WTC11 (cell line): ENCODE measurements at regions not wholly inside any gene's neighbourhood (a gene's known extent, or its start where the extent isn't known, plus 50 kb on each side); places are given as distances from the start of the nearest gene placed in this dataset.

Experiments used
- ATAC-seq: fragments of 200-7000 bp; cut with Tn5 transposase; 2 replicates; pipeline ENCODE4 v1.10.0; 2021; ENCODE audit warnings: mild to moderate bottlenecking, moderate library complexity
- CTCF ChIA-PET: fragments of 300-600 bp; sonication (Branson Sonifier 250); formaldehyde crosslinking; loops from one replicate; lab custom pipeline; 2021; ENCODE audit warnings: antibody characterized with exemption; lab: Charles Lee
- POLR2A ChIA-PET: fragments of 350-600 bp; sonication (Branson Sonifier 250); formaldehyde crosslinking; loops from one replicate; lab custom pipeline; 2021; ENCODE audit warnings: antibody characterized with exemption; lab: Charles Lee
- DNase-seq: peaks from one replicate; pipeline ENCODE4 v3.0.0; 2021; ENCODE audit warnings: low spot score
- H3K27ac Mint-ChIP-seq: 2 replicates; pipeline ENCODE4 v1.8.0; 2021; ENCODE audit warnings: mixed read lengths
- H3K27me3 Mint-ChIP-seq: 2 replicates; pipeline ENCODE4 v1.8.0; 2021; ENCODE audit warnings: low read depth, mild to moderate bottlenecking, moderate library complexity, mixed read lengths
- H3K36me3 Mint-ChIP-seq: 2 replicates; pipeline ENCODE4 v1.8.0; 2021; ENCODE audit warnings: mixed read lengths
- H3K4me1 Mint-ChIP-seq: 2 replicates; pipeline ENCODE4 v1.8.0; 2022; ENCODE audit warnings: mixed read lengths
- H3K4me3 Mint-ChIP-seq: 2 replicates; pipeline ENCODE4 v1.8.0; 2021; ENCODE audit warnings: mild to moderate bottlenecking, moderate library complexity, mixed read lengths
- H3K9me3 Mint-ChIP-seq: 2 replicates; pipeline ENCODE4 v1.8.0; 2021; ENCODE audit warnings: mixed read lengths
- CREM ChIP-seq: sonication (generic); formaldehyde crosslinking; IDR thresholded peaks from 2 replicates; pipeline ENCODE4 v1.8.1; 2022; ENCODE audit warnings: mild to moderate bottlenecking, missing genetic modification reagents, moderate library complexity
- MYBL2 ChIP-seq: sonication (generic); formaldehyde crosslinking; IDR thresholded peaks from 2 replicates; pipeline ENCODE4 v1.8.1; 2023; ENCODE audit warnings: mild to moderate bottlenecking, moderate library complexity, missing genetic modification reagents
- NFATC4 ChIP-seq: fragments of 250-450 bp; sonication (Bioruptor Pico); IDR thresholded peaks from 2 replicates; pipeline ENCODE4 v1.9.0; 2021; ENCODE audit warnings: mild to moderate bottlenecking
- NFYB ChIP-seq: sonication (generic); formaldehyde crosslinking; conservative IDR thresholded peaks from 2 replicates; pipeline ENCODE4 v1.8.0; 2022; ENCODE audit warnings: low read depth, missing genetic modification reagents
- RELA ChIP-seq: sonication (generic); formaldehyde crosslinking; IDR thresholded peaks from 2 replicates; pipeline ENCODE4 v1.8.1; 2022; ENCODE audit warnings: missing genetic modification reagents, mild to moderate bottlenecking, borderline replicate concordance
- SMAD3 ChIP-seq: sonication (generic); formaldehyde crosslinking; IDR thresholded peaks from 2 replicates; pipeline ENCODE4 v1.8.0; 2022; ENCODE audit warnings: missing genetic modification reagents, mild to moderate bottlenecking, borderline replicate concordance
- SOX15 ChIP-seq: fragments of 250-450 bp; sonication (Bioruptor Pico); IDR thresholded peaks from 2 replicates; pipeline ENCODE4 v1.9.0; 2021; ENCODE audit warnings: mild to moderate bottlenecking
- TEAD1 ChIP-seq: sonication (generic); formaldehyde crosslinking; IDR thresholded peaks from 2 replicates; pipeline ENCODE4 v1.8.0; 2022; ENCODE audit warnings: mild to moderate bottlenecking, missing genetic modification reagents
- TP53 ChIP-seq: sonication (generic); formaldehyde crosslinking; IDR thresholded peaks from 2 replicates; pipeline ENCODE4 v1.8.1; 2023; ENCODE audit warnings: mild to moderate bottlenecking, missing genetic modification reagents
- ZNF138 ChIP-seq: sonication (generic); formaldehyde crosslinking; conservative IDR thresholded peaks from 2 replicates; pipeline ENCODE4 v1.8.1; 2022; ENCODE audit warnings: mild to moderate bottlenecking, moderate library complexity, missing genetic modification reagents
- ZNF317 ChIP-seq: sonication (generic); formaldehyde crosslinking; IDR thresholded peaks from 2 replicates; pipeline ENCODE4 v1.8.1; 2023; ENCODE audit warnings: low read depth, mild to moderate bottlenecking, moderate library complexity, missing genetic modification reagents, borderline replicate concordance
- TF ChIP-seq, protein P1 (sequence below): fragments of 250-450 bp; sonication (Bioruptor Pico); IDR thresholded peaks from 2 replicates; pipeline ENCODE4 v1.9.0; 2021; ENCODE audit warnings: mild to moderate bottlenecking
- TF ChIP-seq, protein P2 (sequence below): sonication (generic); formaldehyde crosslinking; IDR thresholded peaks from 2 replicates; pipeline ENCODE4 v1.8.1; 2023; ENCODE audit warnings: mild to moderate bottlenecking, missing genetic modification reagents
- TF ChIP-seq, protein P3 (sequence below): sonication (generic); formaldehyde crosslinking; IDR thresholded peaks from 2 replicates; pipeline ENCODE4 v1.8.1; 2022; ENCODE audit warnings: low read depth, mild to moderate bottlenecking, moderate library complexity, missing genetic modification reagents, borderline replicate concordance
- TF ChIP-seq, protein P4 (sequence below): sonication (generic); formaldehyde crosslinking; IDR thresholded peaks from 2 replicates; pipeline ENCODE4 v1.8.0; 2023; ENCODE audit warnings: missing genetic modification reagents
- TF ChIP-seq, protein P5 (sequence below): sonication (generic); formaldehyde crosslinking; IDR thresholded peaks from 2 replicates; pipeline ENCODE4 v1.8.0; 2022; ENCODE audit warnings: mild to moderate bottlenecking, missing genetic modification reagents
- TF ChIP-seq, protein P6 (sequence below): fragments of 200-600 bp; IDR thresholded peaks from 2 replicates; pipeline ENCODE4 v1.8.0; 2022; ENCODE audit warnings: antibody characterized with exemption
- TF ChIP-seq, protein P7 (sequence below): sonication (generic); formaldehyde crosslinking; IDR thresholded peaks from 2 replicates; pipeline ENCODE4 v1.8.1; 2022; ENCODE audit warnings: missing genetic modification reagents, borderline replicate concordance
- TF ChIP-seq, protein P8 (sequence below): sonication (generic); formaldehyde crosslinking; IDR thresholded peaks from 2 replicates; pipeline ENCODE4 v1.8.0; 2022; ENCODE audit warnings: mild to moderate bottlenecking, missing genetic modification reagents
- TF ChIP-seq, protein P9 (sequence below): fragments of 250-450 bp; sonication (Bioruptor Pico); IDR thresholded peaks from 2 replicates; pipeline ENCODE4 v2.1.2; 2022; ENCODE audit warnings: mild to moderate bottlenecking, moderate library complexity

DNA sequence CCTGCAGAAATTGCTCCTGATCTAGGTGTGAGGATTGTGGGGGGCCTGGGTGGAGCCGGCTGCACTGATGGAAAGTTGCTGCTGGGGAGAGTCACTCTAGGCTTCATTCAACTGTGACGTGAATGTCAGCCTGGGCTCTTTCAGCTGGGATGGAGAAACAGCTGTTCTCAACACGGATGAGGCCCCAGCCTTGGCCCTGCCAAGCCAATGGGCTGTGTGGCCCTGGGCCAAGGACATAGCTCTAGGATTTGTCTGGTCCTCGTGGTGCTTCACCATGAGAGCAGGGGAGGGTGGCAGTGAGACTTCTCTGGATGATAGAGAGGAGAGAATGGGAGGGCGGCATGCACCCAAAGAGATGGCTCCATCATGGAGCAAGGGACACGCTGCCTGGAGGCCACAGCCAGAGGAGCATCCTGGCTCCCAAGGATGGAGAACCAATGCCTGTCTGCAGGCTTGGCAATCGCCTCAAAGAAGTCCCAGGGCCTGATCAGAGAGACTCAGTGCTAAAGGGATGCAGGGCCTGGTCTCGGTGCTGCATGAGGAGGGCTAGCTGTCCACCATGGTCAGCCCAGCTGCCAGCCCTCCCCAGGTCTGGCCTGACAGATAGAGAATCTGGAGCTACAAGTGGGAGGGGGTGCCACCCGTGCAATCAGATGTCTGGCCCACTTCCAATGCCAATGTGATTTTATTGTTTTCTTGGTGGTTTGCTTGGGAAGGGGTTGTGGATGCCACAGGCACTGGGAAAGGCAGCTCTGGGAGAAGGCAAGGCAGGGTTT lies 141.0 kb downstream of the GADD45G start (continued):
- TF ChIP-seq, protein P1, sequence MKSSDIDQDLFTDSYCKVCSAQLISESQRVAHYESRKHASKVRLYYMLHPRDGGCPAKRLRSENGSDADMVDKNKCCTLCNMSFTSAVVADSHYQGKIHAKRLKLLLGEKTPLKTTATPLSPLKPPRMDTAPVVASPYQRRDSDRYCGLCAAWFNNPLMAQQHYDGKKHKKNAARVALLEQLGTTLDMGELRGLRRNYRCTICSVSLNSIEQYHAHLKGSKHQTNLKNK (CRISPR knock-in tag): no peak
- TF ChIP-seq NFATC4 (CRISPR knock-in tag) (no peak), RELA (CRISPR knock-in tag) (no peak), TEAD1 (CRISPR knock-in tag) (no peak), ZNF138 (CRISPR knock-in tag) (no peak), MYBL2 (CRISPR knock-in tag) (no peak)
- TF ChIP-seq, protein P2, sequence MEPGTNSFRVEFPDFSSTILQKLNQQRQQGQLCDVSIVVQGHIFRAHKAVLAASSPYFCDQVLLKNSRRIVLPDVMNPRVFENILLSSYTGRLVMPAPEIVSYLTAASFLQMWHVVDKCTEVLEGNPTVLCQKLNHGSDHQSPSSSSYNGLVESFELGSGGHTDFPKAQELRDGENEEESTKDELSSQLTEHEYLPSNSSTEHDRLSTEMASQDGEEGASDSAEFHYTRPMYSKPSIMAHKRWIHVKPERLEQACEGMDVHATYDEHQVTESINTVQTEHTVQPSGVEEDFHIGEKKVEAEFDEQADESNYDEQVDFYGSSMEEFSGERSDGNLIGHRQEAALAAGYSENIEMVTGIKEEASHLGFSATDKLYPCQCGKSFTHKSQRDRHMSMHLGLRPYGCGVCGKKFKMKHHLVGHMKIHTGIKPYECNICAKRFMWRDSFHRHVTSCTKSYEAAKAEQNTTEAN: no peak
- TF ChIP-seq, protein P3, sequence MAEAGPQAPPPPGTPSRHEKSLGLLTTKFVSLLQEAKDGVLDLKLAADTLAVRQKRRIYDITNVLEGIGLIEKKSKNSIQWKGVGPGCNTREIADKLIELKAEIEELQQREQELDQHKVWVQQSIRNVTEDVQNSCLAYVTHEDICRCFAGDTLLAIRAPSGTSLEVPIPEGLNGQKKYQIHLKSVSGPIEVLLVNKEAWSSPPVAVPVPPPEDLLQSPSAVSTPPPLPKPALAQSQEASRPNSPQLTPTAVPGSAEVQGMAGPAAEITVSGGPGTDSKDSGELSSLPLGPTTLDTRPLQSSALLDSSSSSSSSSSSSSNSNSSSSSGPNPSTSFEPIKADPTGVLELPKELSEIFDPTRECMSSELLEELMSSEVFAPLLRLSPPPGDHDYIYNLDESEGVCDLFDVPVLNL: no peak
- TF ChIP-seq, protein P4, sequence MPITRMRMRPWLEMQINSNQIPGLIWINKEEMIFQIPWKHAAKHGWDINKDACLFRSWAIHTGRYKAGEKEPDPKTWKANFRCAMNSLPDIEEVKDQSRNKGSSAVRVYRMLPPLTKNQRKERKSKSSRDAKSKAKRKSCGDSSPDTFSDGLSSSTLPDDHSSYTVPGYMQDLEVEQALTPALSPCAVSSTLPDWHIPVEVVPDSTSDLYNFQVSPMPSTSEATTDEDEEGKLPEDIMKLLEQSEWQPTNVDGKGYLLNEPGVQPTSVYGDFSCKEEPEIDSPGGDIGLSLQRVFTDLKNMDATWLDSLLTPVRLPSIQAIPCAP (CRISPR knock-in tag): no peak
- TF ChIP-seq, protein P5, sequence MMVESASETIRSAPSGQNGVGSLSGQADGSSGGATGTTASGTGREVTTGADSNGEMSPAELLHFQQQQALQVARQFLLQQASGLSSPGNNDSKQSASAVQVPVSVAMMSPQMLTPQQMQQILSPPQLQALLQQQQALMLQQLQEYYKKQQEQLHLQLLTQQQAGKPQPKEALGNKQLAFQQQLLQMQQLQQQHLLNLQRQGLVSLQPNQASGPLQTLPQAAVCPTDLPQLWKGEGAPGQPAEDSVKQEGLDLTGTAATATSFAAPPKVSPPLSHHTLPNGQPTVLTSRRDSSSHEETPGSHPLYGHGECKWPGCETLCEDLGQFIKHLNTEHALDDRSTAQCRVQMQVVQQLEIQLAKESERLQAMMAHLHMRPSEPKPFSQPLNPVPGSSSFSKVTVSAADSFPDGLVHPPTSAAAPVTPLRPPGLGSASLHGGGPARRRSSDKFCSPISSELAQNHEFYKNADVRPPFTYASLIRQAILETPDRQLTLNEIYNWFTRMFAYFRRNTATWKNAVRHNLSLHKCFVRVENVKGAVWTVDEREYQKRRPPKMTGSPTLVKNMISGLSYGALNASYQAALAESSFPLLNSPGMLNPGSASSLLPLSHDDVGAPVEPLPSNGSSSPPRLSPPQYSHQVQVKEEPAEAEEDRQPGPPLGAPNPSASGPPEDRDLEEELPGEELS (CRISPR knock-in tag): no peak

DNA sequence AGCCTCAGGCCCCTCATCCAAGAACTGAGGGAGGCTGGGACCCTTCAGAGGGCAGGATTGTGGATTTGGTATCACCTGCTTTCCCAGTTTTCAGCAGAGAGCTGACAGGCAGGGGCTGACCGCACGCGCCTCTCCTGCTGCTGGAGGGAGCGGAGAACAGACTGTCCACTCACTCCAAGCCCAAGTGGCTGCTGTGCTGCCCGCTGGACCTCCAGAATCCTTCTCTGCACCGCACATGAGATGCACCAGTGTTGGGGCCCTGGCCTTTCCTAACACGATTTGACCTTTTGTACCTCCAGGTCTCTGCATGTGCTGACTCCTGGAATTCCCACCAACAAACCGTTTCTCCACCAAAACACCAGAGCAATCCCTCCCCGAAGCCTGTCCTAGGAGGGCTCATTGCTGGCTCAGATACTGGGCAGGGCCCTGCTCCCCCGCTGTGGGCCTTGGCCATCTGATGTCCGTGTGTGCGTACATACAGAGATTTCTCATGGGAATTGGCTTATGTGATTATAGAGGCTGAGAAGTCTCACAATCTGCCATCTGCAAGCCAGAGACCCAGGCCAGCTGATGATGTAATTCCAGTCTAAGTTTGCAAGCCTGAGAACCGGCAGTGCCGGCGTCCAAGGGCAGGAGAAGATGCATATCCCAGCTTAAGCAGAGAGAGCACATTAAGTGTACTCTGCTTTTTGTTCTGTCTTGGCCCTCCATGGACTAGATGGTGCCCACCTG lies 141.7 kb downstream of the GADD45G start:
- DNase-seq (no peak), ATAC-seq (no peak)
- ChIA-PET CTCF (interaction anchor here (0.9 to 1.1 kb wide), 2 partner anchors 144 to 153 kb away, joined by 4 read pairs; no protein-coding TSS in a partner anchor), POLR2A (no interaction called here)
- no peaks in the 10 kb centered on the region for H3K9me3 Mint-ChIP-seq
- no peak overlapping the region for H3K27ac Mint-ChIP-seq
- no peak overlapping the region for H3K4me3 Mint-ChIP-seq
- no peaks in the 10 kb centered on the region for H3K27me3 Mint-ChIP-seq
- TF ChIP-seq, protein P6, sequence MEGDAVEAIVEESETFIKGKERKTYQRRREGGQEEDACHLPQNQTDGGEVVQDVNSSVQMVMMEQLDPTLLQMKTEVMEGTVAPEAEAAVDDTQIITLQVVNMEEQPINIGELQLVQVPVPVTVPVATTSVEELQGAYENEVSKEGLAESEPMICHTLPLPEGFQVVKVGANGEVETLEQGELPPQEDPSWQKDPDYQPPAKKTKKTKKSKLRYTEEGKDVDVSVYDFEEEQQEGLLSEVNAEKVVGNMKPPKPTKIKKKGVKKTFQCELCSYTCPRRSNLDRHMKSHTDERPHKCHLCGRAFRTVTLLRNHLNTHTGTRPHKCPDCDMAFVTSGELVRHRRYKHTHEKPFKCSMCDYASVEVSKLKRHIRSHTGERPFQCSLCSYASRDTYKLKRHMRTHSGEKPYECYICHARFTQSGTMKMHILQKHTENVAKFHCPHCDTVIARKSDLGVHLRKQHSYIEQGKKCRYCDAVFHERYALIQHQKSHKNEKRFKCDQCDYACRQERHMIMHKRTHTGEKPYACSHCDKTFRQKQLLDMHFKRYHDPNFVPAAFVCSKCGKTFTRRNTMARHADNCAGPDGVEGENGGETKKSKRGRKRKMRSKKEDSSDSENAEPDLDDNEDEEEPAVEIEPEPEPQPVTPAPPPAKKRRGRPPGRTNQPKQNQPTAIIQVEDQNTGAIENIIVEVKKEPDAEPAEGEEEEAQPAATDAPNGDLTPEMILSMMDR: no peak
- no peak for TF ChIP-seq NFYB (CRISPR knock-in tag)
- no peak for TF ChIP-seq CREM (CRISPR knock-in tag)
- TF ChIP-seq, protein P7, sequence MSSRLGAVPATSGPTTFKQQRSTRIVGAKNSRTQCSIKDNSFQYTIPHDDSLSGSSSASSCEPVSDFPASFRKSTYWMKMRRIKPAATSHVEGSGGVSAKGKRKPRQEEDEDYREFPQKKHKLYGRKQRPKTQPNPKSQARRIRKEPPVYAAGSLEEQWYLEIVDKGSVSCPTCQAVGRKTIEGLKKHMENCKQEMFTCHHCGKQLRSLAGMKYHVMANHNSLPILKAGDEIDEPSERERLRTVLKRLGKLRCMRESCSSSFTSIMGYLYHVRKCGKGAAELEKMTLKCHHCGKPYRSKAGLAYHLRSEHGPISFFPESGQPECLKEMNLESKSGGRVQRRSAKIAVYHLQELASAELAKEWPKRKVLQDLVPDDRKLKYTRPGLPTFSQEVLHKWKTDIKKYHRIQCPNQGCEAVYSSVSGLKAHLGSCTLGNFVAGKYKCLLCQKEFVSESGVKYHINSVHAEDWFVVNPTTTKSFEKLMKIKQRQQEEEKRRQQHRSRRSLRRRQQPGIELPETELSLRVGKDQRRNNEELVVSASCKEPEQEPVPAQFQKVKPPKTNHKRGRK (CRISPR knock-in tag): no peak
- no peak for TF ChIP-seq SOX15 (CRISPR knock-in tag)
- TF ChIP-seq TP53: no peak
- TF ChIP-seq, protein P8, sequence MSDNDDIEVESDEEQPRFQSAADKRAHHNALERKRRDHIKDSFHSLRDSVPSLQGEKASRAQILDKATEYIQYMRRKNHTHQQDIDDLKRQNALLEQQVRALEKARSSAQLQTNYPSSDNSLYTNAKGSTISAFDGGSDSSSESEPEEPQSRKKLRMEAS (CRISPR knock-in tag): no peak
- TF ChIP-seq, protein P9, sequence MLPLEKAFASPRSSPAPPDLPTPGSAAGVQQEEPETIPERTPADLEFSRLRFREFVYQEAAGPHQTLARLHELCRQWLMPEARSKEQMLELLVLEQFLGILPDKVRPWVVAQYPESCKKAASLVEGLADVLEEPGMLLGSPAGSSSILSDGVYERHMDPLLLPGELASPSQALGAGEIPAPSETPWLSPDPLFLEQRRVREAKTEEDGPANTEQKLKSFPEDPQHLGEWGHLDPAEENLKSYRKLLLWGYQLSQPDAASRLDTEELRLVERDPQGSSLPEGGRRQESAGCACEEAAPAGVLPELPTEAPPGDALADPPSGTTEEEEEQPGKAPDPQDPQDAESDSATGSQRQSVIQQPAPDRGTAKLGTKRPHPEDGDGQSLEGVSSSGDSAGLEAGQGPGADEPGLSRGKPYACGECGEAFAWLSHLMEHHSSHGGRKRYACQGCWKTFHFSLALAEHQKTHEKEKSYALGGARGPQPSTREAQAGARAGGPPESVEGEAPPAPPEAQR (CRISPR knock-in tag): no peak
- no peak for TF ChIP-seq SMAD3 (CRISPR knock-in tag)
- no peak for TF ChIP-seq ZNF317 (CRISPR knock-in tag)
- no peaks in the 10 kb centered on the region for H3K36me3 Mint-ChIP-seq
- peaks cover 25% of the 10 kb centered on the region for H3K4me1 Mint-ChIP-seq
